SU-DHL-6 (cell line): ENCODE measurements at regions not wholly inside any gene's neighbourhood (a gene's known extent, or its start where the extent isn't known, plus 50 kb on each side); places are given as distances from the start of the nearest gene placed in this dataset.

Experiments used
- EZH2phosphoT487 ChIP-seq: fragments of 200-600 bp; sonication (generic), shearing (Covaris generic); conservative IDR thresholded peaks from 2 replicates; pipeline ENCODE4 v1.6.1; 2018; ENCODE audit warnings: mild to moderate bottlenecking, antibody characterized with exemption, low read length, moderate library complexity, mixed read lengths
- TF ChIP-seq, protein P1 (sequence below): fragments of 200-600 bp; sonication (generic); IDR thresholded peaks from one replicate; pipeline ENCODE4 v1.5.1; 2017; ENCODE audit warnings: antibody characterized with exemption, mild to moderate bottlenecking, low read length, moderate library complexity; ENCODE audit not compliant: insufficient read depth, poor library complexity, severe bottlenecking

DNA sequence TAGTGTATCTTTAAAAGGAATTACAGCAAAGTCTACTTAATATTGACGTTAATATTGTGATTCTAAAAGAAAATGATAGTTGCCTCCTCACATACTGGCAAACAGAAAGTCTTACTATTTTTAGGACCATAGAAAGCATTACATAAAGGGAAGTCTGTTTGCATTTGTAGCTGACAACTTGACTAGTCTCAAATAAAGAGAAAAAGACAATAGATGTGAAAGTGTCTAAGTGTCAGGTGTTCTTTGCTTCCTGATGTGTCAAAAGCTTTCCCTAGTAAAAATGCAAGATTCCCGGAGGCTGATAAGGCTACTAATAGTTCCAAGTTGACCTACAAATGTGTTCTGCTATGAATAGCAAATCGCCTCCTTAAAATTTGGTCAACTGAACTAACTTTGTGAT is 259.7 kb downstream of the CDH10 start:
- TF ChIP-seq, protein P1, sequence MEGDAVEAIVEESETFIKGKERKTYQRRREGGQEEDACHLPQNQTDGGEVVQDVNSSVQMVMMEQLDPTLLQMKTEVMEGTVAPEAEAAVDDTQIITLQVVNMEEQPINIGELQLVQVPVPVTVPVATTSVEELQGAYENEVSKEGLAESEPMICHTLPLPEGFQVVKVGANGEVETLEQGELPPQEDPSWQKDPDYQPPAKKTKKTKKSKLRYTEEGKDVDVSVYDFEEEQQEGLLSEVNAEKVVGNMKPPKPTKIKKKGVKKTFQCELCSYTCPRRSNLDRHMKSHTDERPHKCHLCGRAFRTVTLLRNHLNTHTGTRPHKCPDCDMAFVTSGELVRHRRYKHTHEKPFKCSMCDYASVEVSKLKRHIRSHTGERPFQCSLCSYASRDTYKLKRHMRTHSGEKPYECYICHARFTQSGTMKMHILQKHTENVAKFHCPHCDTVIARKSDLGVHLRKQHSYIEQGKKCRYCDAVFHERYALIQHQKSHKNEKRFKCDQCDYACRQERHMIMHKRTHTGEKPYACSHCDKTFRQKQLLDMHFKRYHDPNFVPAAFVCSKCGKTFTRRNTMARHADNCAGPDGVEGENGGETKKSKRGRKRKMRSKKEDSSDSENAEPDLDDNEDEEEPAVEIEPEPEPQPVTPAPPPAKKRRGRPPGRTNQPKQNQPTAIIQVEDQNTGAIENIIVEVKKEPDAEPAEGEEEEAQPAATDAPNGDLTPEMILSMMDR, result no peak
- no peak for TF ChIP-seq EZH2phosphoT487
